ENCODE measurements at regions not wholly inside any gene's neighbourhood (a gene's known extent, or its start where the extent isn't known, plus 50 kb on each side); places are given as distances from the start of the nearest gene placed in this dataset.

DNA sequence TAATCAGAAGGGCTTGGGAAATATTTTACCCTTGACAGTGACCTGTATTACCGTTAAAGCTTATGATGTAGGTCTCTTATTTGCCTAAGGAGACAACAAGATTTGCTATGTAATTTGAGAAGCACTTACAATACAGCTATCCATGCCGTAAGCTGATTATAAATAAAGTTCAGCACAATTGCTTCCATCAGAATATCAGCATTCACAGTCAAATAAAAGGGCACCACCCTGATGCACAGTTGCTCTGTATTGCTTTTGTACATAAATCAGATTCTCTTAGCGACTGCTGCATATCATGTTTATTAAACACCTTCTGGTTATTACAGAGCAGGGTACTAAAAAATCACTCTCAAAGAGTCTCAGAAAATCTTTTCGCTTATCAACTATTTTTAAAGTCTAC lies 67.3 kb upstream of the VRK1 start:
- no peak for DNase-seq

DNA sequence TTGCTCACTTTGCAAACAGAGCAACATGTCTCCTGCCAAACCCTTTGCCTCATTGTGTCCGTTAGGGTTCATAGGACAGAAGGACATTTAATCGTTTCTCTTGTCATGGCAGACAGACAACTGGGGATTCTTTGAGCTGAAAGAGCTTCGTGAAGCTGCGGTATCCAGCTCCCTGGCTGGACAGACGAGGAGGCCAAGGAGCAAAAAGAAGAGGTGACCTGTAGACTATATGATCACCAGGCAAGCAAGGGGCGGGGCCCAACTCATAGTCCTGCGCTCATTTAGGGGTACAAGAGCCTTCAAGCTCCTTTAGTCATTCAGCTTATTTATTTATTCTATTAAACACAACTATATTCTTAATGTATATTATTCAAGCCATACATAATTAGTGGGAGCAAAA lies 66.8 kb upstream of the VRK1 start:
- DNase-seq = no peak

DNA sequence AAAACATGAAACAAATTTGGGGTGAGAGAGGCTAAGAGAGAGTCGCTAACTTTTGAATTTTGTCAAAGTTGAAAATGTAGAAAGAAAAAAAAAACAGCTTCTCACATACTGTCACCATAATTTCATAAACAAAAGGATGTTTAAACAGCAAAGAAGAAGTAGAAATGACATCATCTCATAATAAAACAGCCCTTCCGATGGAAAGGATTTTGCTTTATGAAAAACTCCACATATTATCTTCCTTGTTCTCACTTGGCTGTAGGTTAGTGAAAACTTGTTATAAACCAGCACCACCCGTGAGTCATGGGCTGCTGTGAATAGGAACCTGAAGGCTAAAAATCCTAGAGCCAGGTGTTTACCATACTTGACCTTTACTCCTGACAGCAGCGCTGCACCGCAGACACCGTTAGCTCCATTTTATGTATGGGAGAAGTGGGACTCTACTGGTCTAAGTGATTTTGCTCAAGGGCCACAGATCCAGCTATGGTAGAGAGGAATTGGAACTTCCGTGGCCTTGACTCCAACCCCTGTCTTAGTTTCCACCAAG lies 63.0 kb upstream of the VRK1 start:
- DNase-seq = no peak

DNA sequence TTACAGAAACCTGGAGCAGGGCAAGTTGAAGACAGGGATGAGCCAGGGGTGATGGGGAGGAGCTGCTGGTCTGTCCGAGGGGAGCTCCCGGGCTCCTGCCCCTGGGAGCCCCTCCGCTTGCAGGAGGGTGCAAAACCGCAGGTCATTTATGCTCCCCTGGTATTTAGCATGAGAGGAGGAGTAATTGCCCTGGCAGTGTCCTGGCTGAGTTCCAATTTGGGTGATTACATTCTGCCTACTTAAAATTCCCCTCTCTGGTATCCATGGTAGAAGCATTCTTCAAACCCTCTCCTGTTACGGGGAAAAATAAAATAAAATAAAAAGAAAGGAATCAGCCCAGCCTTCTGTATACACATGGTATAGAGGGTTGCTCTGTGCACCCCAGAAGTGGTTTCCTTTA lies 61.7 kb upstream of the VRK1 start:
- DNase-seq = no peak

DNA sequence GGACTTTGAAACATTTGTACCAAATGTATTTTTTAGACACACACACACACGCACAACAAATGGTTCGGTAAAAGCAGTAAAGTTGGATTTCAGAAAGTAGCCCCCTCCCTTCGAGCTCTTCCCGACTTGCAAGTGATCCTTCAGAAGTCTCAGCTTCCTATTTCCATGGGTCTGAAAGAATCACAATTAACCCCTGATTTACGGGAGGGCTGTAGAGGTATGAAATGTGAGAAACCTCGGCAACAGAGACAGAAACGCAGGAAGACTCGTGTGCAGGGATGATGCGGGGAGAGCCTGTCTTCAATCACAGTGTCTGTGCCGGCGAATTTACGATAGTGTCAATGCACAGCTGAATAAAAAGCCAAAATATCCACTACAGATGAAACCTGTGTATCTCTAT lies 60.7 kb upstream of the VRK1 start:
- DNase-seq = no peak

DNA sequence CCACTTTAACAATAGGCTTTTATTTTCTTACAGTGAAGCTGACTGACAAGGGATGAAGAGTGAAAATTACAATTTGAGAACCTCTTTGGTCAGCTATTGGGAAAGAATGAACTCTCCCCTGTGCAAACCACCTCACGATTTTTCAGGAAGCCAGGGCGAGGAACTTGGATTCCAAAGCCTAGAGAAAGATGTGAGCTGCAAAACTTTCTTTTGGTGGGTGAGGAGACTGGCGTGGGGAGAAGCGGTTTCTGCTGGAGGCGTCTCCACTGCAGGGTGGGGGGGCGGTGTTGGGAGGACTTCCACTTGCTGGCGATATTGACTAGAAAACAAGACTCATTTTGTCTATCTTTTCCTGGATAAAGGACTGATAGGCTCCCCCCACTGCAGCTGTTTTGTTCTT lies 59.3 kb upstream of the VRK1 start:
- no peak for DNase-seq

DNA sequence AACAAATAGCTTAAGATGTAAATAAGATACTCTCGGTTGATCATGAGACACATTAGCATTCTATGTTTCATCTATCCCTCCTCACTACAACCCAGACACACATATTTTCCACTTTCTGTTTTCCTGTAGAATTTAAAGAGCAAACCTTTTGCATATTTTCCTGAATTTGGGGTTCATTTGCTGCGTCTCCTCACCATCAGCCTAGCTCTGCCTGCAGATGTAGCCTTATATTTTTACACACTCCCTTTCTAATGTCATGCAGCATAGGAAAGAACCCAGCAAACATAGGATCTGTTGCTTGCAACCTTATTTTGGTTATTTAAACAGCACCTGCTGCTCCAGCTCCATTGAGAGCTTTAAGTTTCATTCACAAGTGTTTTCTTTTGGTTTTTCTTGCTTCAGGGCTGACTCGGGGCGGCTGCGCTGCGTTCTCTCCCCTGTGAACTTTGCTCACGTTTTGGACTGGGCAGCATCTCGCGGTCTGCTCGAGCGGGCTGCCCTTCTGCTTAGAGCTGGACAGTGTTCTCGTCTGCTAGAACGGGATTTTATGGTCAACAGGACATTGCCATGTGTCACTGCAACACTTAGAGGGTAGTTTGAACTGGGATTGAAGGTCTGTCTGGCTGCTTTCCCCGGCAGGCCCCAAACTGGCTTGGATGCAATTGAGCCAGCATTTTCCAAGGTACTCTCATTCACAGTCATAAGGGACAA lies 57.8 kb upstream of the VRK1 start:
- DNase-seq = no peak

DNA sequence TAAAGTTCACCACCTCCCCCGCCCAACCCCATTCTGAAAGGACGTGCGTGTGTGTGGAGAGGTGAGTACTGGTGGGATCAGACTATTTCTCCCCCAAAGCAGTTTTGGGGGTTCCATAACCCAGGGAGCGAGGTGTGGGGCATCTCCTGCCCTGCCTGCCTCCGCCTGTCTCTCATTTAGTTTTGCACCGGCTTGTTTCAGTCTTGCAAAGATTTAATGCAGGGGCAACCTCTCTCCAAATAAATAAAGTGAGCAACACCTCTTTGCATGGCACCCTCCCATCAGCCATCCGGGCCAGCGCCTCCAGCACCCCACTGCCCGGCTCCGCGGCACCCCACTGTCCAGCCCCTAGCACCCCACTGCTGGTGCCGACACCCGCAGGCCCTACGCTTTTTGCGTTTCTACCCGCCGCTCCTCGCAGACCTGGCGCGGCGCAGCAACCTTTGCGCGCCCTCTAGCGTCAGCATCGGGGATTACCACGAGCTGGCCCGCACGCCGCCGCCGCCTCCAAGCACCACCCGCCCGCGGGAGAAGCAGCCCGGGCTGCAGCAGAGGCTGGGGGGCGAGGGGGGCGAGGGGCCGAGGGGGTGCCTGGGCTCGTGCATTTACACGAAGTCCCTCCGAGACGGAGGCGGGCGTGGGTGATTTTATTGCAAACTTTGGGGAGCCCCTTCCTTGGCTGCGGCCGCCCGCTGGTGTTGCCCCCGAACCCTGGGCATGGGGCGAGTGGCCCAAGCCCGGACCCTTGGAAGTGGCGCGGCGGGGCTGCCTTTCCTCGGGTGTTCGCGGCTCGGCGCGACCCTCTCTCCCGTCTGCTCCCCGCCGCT lies 55.8 kb upstream of the VRK1 start:
- DNase-seq = peak; percentile 66

DNA sequence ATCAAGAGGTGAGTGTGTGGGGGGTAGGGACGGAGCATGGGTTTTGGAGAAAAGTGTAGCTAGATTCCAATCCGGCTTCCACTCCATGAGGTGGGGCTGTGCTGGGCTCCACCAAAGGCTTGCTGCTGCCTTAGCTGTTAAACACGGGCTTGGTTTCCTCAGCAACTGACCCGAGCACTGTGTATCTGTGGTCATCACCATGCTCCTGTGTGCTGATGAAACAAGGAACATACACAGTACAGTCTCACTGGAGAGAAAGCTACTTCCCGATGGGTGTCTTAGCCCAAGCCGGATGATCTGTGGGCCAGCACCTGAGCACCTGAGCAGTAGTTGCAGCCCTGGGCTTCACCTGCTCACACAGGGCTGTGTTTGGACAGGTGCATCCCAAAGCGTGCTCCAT lies 52.9 kb upstream of the VRK1 start:
- DNase-seq = no peak

DNA sequence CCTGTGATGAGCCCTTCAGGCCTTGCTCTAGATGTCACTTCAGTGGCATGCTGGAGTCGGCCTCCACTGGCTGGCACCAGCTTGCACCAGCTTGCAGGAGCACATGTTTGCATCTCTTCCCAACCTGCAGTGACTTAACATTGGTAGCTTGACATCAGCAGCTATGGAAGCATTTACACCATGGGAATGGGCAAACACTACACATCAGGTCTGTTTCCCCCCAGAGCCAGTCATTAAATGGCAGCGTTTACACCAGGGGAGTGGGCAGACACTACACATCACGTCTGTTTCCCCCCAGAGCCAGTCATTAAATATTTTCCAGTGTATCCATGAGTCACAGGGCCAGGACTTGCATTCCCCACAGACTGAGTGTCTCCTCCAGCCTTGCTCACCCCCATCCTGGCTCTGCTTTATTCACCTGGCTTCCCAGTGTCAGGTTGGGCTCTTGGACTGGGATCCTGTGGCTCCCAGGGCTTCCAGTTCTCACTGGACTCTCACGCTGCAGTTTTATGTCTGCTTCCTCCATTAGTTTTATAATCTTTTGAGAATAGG lies 51.6 kb upstream of the VRK1 start:
- DNase-seq = no peak

DNA sequence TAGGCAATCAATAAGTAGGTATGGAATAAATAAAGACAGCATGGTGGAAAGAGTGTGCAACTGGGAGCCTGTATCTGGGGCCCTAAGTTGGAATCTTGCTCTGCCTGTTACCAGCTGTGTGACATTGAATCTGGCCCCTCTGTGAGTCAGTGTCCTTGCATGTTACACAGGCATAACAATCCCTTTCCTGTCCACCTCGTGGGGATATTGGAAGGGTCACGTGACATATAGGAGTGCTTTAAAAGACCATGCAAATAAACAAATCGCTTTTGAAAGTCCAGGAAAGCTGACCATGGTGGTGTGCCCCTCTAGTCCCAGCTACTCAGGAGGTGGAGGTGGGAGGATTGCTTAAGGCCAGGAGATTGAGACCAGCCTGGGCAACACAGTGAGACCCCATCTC lies 51.1 kb upstream of the VRK1 start:
- DNase-seq = no peak

DNA sequence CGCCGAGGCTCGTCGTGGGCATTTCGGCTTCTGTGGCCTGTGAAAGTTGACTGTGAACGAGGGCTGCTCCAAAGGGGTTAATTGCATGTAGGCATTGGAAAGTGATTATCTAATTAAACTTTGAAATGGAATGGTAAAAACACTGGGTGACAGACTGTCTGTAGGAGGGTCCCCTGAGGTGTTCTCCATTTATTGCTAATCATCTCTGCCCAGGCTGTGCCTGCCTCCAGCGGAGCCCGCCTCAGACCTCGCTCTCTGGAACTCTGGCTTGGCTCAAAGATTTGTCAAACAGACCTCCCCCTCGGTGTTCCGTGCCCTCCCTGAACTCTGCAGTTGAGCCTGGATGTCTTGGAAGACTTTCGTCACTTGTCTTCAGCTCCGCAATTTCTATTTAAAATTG lies 50.2 kb upstream of the VRK1 start:
- no peak for DNase-seq
